Endodermal cell (in vitro differentiated cells): ENCODE measurements at regions not wholly inside any gene's neighbourhood (a gene's known extent, or its start where the extent isn't known, plus 50 kb on each side); places are given as distances from the start of the nearest gene placed in this dataset.

Source experiments
- DNase-seq: peaks from one replicate; pipeline ENCODE4 v3.0.0-alpha.2; 2017
- H3K27ac ChIP-seq: 2 replicates; pipeline ENCODE4 v1.5.1; 2013; ENCODE audit warnings: mild to moderate bottlenecking, low read depth, low read length, moderate library complexity
- H3K27me3 ChIP-seq: 2 replicates; pipeline ENCODE4 v1.6.1; 2013; ENCODE audit warnings: mild to moderate bottlenecking, low read length, moderate library complexity; ENCODE audit not compliant: insufficient read depth, control insufficient read depth, poor library complexity, severe bottlenecking
- H3K36me3 ChIP-seq: 2 replicates; pipeline ENCODE4 v1.7.0; 2013; ENCODE audit warnings: mild to moderate bottlenecking, low read length, moderate library complexity; ENCODE audit not compliant: control insufficient read depth, insufficient read depth
- H3K4me1 ChIP-seq: one replicate; pipeline ENCODE4 v1.7.0; 2013; ENCODE audit warnings: low read length; ENCODE audit not compliant: control insufficient read depth, insufficient read depth
- H3K4me3 ChIP-seq: 2 replicates; pipeline ENCODE4 v1.5.1; 2013; ENCODE audit warnings: mild to moderate bottlenecking, low read length, moderate library complexity
- H3K9ac ChIP-seq: 2 replicates; pipeline ENCODE4 v1.6.1; 2013; ENCODE audit warnings: mild to moderate bottlenecking, low read length, moderate library complexity; ENCODE audit not compliant: poor library complexity, severe bottlenecking; ENCODE audit errors: extremely low read depth
- H3K9me3 ChIP-seq: 2 replicates; pipeline ENCODE4 v1.6.1; 2013; ENCODE audit warnings: mild to moderate bottlenecking, low read length, moderate library complexity; ENCODE audit not compliant: control insufficient read depth
- H3K27ac Mint-ChIP-seq: 2 replicates; pipeline ENCODE4 v1.8.0; 2020; ENCODE audit warnings: mixed read lengths
- H3K27me3 Mint-ChIP-seq: 2 replicates; pipeline ENCODE4 v1.8.0; 2021; ENCODE audit warnings: mild to moderate bottlenecking, mixed read lengths; ENCODE audit not compliant: insufficient read depth
- H3K36me3 Mint-ChIP-seq: 2 replicates; pipeline ENCODE4 v1.8.0; 2020; ENCODE audit warnings: low read depth, mixed read lengths
- H3K4me1 Mint-ChIP-seq: 2 replicates; pipeline ENCODE4 v1.8.0; 2020; ENCODE audit warnings: mixed read lengths
- H3K4me3 Mint-ChIP-seq: 2 replicates; pipeline ENCODE4 v1.8.0; 2020; ENCODE audit warnings: mild to moderate bottlenecking, moderate library complexity, mixed read lengths
- H3K9me3 Mint-ChIP-seq: 2 replicates; pipeline ENCODE4 v1.8.0; 2020; ENCODE audit warnings: mild to moderate bottlenecking, mixed read lengths
- CTCF ChIP-seq: fragments of 200-600 bp; sonication (generic); conservative IDR thresholded peaks from 2 replicates; pipeline ENCODE4 v1.5.0; 2021; ENCODE audit warnings: antibody characterized with exemption, mild to moderate bottlenecking
- WGBS, 2 experiments: methylation state at CpG; one replicate each; pipeline versions ENCODE4 v1.1.5 to v1.1.7; 2013; ENCODE audit warnings: missing lambda C conversion rate in 2 of 2, mixed read lengths in 1 of 2; ENCODE audit not compliant: insufficient coverage in 1 of 2, insufficient read length in 1 of 2; 5-methylcytosine and 5-hydroxymethylcytosine counted together

- Histone ChIP-seq H3K36me3 (no peaks in the 10 kb centered on the region), H3K4me1 (peaks cover 12% of the 10 kb centered on the region), H3K4me3 (peak overlapping the region; percentile 5), H3K9ac (no peak overlapping the region), H3K27ac (no peak overlapping the region), H3K27me3 (no peaks in the 10 kb centered on the region), H3K9me3 (peaks cover 36% of the 10 kb centered on the region)
- WGBS, 2 experiments, result no CpG with 5 or more reads among the region's 1 CpG
- Mint-ChIP-seq H3K4me3 (no peak overlapping the region), H3K36me3 (peaks cover 8% of the 10 kb centered on the region), H3K4me1 (peaks cover 35% of the 10 kb centered on the region), H3K9me3 (peaks cover 23% of the 10 kb centered on the region), H3K27ac (no peak overlapping the region), H3K27me3 (peaks cover 4% of the 10 kb centered on the region)
- TF ChIP-seq CTCF, result no peak
- DNase-seq, result no peak
Observed at GRCh38 chr12:25882266-25882665, 76.2 kb upstream of the RASSF8 start.

- no peak for TF ChIP-seq CTCF
- DNase-seq, result no peak
- Histone ChIP-seq H3K27ac (no peak overlapping the region), H3K4me3 (no peak overlapping the region), H3K36me3 (no peaks in the 10 kb centered on the region), H3K27me3 (no peaks in the 10 kb centered on the region), H3K9ac (no peak overlapping the region), H3K4me1 (peaks cover 12% of the 10 kb centered on the region), H3K9me3 (peaks cover 36% of the 10 kb centered on the region)
- Mint-ChIP-seq H3K27ac (no peak overlapping the region), H3K4me3 (no peak overlapping the region), H3K4me1 (peaks cover 42% of the 10 kb centered on the region), H3K27me3 (peaks cover 4% of the 10 kb centered on the region), H3K36me3 (peaks cover 8% of the 10 kb centered on the region), H3K9me3 (peaks cover 23% of the 10 kb centered on the region)
- 84 to 89% methylated on average over 5 to 10 of the region's 10 CpGs for WGBS, 2 experiments
Observed at GRCh38 chr12:25883026-25883916, 75.2 kb upstream of the RASSF8 start.

GRCh38 chr12:25884024-25884919, 74.2 kb upstream of the RASSF8 start:
- Histone ChIP-seq H3K27me3 (no peaks in the 10 kb centered on the region), H3K27ac (no peak overlapping the region), H3K36me3 (no peaks in the 10 kb centered on the region), H3K9me3 (peaks cover 34% of the 10 kb centered on the region), H3K9ac (no peak overlapping the region), H3K4me3 (no peak overlapping the region), H3K4me1 (peaks cover 12% of the 10 kb centered on the region)
- 95 to 96% methylated on average over 13 to 36 of the region's 36 CpGs for WGBS, 2 experiments
- Mint-ChIP-seq H3K9me3 (peaks cover 20% of the 10 kb centered on the region), H3K36me3 (peaks cover 7% of the 10 kb centered on the region), H3K4me1 (peaks cover 52% of the 10 kb centered on the region), H3K27me3 (peaks cover 3% of the 10 kb centered on the region), H3K4me3 (no peak overlapping the region), H3K27ac (no peak overlapping the region)
- peak; percentile 55 for DNase-seq
- TF ChIP-seq CTCF, result no peak
